ENCODE measurements at regions not wholly inside any gene's neighbourhood (a gene's known extent, or its start where the extent isn't known, plus 50 kb on each side); places are given as distances from the start of the nearest gene placed in this dataset.

GRCh38 chr2:2926009-2926857, 451.4 kb downstream of the EIPR1 start:
- DNase-seq (ENCODE audit: low read depth), result no peak

GRCh38 chr2:2922156-2922555, 455.5 kb downstream of the EIPR1 start:
- DNase-seq (ENCODE audit: low read depth), result no peak

GRCh38 chr2:2921011-2921720, 456.5 kb downstream of the EIPR1 start:
- DNase-seq (ENCODE audit: low read depth), result no peak

GRCh38 chr2:2919574-2920365, 457.8 kb downstream of the EIPR1 start:
- DNase-seq (ENCODE audit: low read depth), result no peak

GRCh38 chr2:2919026-2919425, 458.6 kb downstream of the EIPR1 start:
- no peak for DNase-seq (ENCODE audit: low read depth)

- DNase-seq (ENCODE audit: low read depth), result no peak
Measured at GRCh38 chr2:2916621-2917020, 461.0 kb downstream of the EIPR1 start.

GRCh38 chr2:2914252-2914651, 463.4 kb downstream of the EIPR1 start:
- DNase-seq (ENCODE audit: low read depth), result no peak

GRCh38 chr2:2913601-2914120, 464.0 kb downstream of the EIPR1 start:
- DNase-seq (ENCODE audit: low read depth), result no peak

GRCh38 chr2:2912731-2913130, 464.9 kb downstream of the EIPR1 start:
- DNase-seq (ENCODE audit: low read depth), result no peak

GRCh38 chr2:2912293-2912692, 465.3 kb downstream of the EIPR1 start:
- DNase-seq (ENCODE audit: low read depth), result no peak

- DNase-seq (ENCODE audit: low read depth), result no peak
Measured at GRCh38 chr2:2910259-2910658, 467.4 kb downstream of the EIPR1 start.

- no peak for DNase-seq (ENCODE audit: low read depth)
Measured at GRCh38 chr2:2909086-2910035, 468.3 kb downstream of the EIPR1 start.

GRCh38 chr2:2906091-2906490, 471.5 kb downstream of the EIPR1 start:
- no peak for DNase-seq (ENCODE audit: low read depth)

GRCh38 chr2:2904721-2905350, 472.8 kb downstream of the EIPR1 start:
- no peak for DNase-seq (ENCODE audit: low read depth)

GRCh38 chr2:2902547-2903281, 474.9 kb downstream of the EIPR1 start:
- DNase-seq (ENCODE audit: low read depth), result no peak

GRCh38 chr2:2901384-2902345, 476.0 kb downstream of the EIPR1 start:
- DNase-seq (ENCODE audit: low read depth), result no peak

GRCh38 chr2:2899826-2900225, 477.8 kb downstream of the EIPR1 start:
- DNase-seq (ENCODE audit: low read depth), result no peak

GRCh38 chr2:2898744-2899143, 478.9 kb downstream of the EIPR1 start:
- DNase-seq (ENCODE audit: low read depth), result no peak

- no peak for DNase-seq (ENCODE audit: low read depth)
Measured at GRCh38 chr2:2896643-2897042, 481.0 kb downstream of the EIPR1 start.

Data from non-pigmented ciliary epithelial cell (primary cell).